Fibroblast of pulmonary artery (primary cell): ENCODE measurements at regions not wholly inside any gene's neighbourhood (a gene's known extent, or its start where the extent isn't known, plus 50 kb on each side); places are given as distances from the start of the nearest gene placed in this dataset.

Source experiments
- DNase-seq: peaks from one replicate; pipeline ENCODE4 v3.0.0-alpha.2; 2010; ENCODE audit warnings: low read depth
- H3K4me3 ChIP-seq: replicated peaks from 2 replicates; pipeline ENCODE4 v1.5.1; 2011; ENCODE audit warnings: low read depth, mild to moderate bottlenecking, control low read depth, low read length, moderate library complexity
- TF ChIP-seq, protein P1 (sequence below): IDR thresholded peaks from 2 replicates; pipeline ENCODE4 v1.5.1; 2011; ENCODE audit warnings: mild to moderate bottlenecking, control low read depth, low read length, inconsistent platforms; ENCODE audit errors: missing control alignments

GRCh38 chr17:77319211-77320043, 178.7 kb downstream of the SEC14L1 start:
- TF ChIP-seq, protein P1, sequence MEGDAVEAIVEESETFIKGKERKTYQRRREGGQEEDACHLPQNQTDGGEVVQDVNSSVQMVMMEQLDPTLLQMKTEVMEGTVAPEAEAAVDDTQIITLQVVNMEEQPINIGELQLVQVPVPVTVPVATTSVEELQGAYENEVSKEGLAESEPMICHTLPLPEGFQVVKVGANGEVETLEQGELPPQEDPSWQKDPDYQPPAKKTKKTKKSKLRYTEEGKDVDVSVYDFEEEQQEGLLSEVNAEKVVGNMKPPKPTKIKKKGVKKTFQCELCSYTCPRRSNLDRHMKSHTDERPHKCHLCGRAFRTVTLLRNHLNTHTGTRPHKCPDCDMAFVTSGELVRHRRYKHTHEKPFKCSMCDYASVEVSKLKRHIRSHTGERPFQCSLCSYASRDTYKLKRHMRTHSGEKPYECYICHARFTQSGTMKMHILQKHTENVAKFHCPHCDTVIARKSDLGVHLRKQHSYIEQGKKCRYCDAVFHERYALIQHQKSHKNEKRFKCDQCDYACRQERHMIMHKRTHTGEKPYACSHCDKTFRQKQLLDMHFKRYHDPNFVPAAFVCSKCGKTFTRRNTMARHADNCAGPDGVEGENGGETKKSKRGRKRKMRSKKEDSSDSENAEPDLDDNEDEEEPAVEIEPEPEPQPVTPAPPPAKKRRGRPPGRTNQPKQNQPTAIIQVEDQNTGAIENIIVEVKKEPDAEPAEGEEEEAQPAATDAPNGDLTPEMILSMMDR: no peak
- H3K4me3 ChIP-seq: peak overlapping the region; percentile 65
- DNase-seq: peak; percentile 81

- peak; percentile 89 for DNase-seq
- TF ChIP-seq, protein P1: no peak
- peak overlapping the region; percentile 65 for H3K4me3 ChIP-seq
Measured at GRCh38 chr17:77320044-77320440, 179.3 kb downstream of the SEC14L1 start.

- TF ChIP-seq, protein P1: no peak
- peak overlapping the region; percentile 65 for H3K4me3 ChIP-seq
- DNase-seq: peak; percentile 36
Measured at GRCh38 chr17:77320485-77321256, 179.9 kb downstream of the SEC14L1 start.

DNA sequence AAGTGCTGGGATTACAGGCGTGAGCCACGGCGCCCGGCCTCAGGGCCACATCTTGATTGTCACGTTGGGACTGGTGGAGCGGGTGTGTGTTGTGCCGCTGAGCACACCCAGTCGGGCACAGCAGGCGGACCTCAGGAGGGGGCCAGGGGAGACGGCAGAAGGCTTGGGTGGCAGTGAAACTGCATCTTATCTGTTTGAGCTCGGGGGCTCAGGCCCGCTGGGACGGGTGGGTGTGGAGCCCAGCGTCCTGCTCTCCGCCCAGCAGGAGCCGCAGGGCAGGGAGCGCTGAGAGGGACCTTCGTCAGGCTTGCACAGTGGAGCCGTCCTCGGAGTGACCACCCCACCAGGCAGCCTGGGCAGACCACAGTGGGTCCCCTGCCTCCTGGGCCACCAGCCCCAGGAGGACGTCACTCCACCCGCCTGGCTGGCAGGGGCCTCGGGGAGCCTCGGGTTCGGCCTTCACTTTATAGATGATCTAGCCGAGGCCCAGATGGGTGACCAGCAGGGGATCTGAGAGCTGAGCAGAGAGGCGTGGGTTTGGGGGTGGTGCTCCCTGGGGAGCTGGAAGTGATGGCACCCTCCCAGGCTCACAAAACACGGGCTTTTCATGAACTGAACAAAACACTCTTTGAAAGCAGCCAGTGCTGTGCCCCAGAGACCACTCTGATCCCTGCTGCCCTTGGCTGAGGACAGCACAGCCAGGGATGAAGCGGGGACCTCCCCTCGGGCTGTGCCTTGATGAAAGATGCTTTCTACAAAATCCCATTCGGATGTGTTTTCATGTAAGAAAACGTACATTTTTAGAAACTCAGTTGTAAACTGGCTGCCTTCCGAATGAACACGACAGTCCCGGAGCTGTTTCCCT, 181.1 kb downstream of the SEC14L1 start:
- no peak for DNase-seq
- TF ChIP-seq, protein P1: no peak
- H3K4me3 ChIP-seq: peak overlapping the region; percentile 53

DNA sequence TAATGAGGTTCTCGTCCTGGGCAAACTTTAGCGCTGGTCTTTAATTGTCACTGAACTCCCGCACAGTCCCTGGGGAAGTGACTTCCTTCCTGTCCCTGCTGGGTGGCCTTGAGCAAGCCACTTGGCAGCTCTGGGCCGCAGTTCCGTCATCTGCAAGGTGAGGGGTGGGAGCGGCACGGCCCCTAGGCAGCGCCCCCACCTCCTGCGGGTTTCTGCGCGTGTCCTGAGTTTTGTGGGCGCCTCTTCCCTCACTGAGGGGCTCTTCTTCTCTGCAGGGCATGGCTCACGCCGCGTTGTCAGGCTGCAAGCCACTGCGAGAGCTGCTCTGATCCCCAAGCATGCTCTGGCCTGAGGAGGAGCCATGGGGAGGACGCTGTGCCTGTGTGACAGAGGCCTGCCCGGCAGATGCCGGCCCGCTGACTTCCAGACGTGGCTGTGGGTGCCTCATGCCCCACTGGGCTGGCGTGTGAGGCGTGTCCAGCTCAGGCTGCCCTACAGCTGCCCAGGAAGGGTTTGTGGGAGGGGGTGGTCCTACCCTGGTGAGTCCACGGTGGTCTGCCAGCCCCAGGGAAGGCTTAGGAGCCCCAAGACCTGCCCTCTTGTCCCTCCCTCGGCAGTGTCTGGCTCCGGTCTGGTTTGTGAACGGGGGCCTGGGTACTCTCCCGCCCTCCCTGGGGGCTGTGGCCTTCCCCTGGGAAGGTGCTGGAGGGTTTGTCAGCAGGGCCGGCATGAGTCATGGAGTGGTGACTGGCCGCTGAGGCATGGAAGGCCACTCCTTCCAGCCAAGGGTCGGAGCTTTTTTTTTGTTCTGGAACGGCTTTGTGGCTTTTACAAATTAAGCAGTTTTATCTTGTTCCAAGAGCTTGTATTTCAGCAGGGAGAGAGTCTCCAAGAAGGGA, 182.0 kb downstream of the SEC14L1 start:
- peak; percentile 99 for DNase-seq
- peak overlapping the region; percentile 53 for H3K4me3 ChIP-seq
- TF ChIP-seq, protein P1: no peak
